Cardiac fibroblast (primary cell): ENCODE measurements at regions not wholly inside any gene's neighbourhood (a gene's known extent, or its start where the extent isn't known, plus 50 kb on each side); places are given as distances from the start of the nearest gene placed in this dataset.

Source experiments
- DNase-seq, 2 donors: peaks; one replicate each; pipeline versions ENCODE4 v3.0.0 to v3.0.0-alpha.2; 2010; ENCODE audit warnings: low read depth in 2 of 2
- H3K4me3 ChIP-seq, 2 donors: replicated peaks in 1 of 2; 1 replicate in 1 of 2; 2 replicates in 1 of 2; pipeline ENCODE4 v1.5.1; 2011; ENCODE audit warnings: low read depth in 2 of 2, low read length in 2 of 2, mild to moderate bottlenecking in 2 of 2, moderate library complexity in 1 of 2
- CTCF ChIP-seq: IDR thresholded peaks from one replicate; pipeline ENCODE4 v1.5.1; 2011; ENCODE audit warnings: low read depth, mild to moderate bottlenecking, low read length, inconsistent platforms

GRCh38 chr5:155915601-155916000 is 411.4 kb upstream of the SGCD start:
- no peak for TF ChIP-seq CTCF
- H3K4me3 ChIP-seq, result no peak overlapping the region
- no peak for DNase-seq

DNA sequence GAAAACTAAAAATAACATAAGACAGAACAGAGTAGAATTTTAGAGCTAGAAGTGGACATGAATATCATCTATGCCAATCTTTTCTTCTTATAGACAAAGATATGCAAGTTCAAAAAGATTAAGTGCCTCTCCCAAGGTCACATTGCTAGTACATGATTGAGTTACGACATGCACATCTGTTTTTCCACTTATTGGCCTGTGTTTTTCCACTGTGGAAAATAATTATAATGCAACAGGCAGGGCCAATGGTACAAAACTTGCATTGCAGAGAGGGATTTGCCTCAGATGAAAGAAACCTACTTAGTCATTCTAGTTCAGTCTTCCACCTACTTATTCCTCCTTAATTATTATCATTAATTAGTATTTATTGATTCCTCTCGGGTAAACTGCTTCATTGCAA is 407.8 kb upstream of the SGCD start:
- H3K4me3 ChIP-seq, result no peak overlapping the region
- no peak for DNase-seq
- TF ChIP-seq CTCF, result no peak

GRCh38 chr5:155919725-155920124 is 407.2 kb upstream of the SGCD start:
- TF ChIP-seq CTCF, result no peak

GRCh38 chr5:155921621-155922020 is 405.3 kb upstream of the SGCD start:
- no peak for DNase-seq
- no peak overlapping the region for H3K4me3 ChIP-seq
- TF ChIP-seq CTCF, result no peak

More at GRCh38 chr5:155919725-155920124, 407.2 kb upstream of the SGCD start:
- H3K4me3 ChIP-seq, result no peak overlapping the region
- DNase-seq, result no peak

- H3K4me3 ChIP-seq, result no peak overlapping the region
- TF ChIP-seq CTCF, result no peak
- DNase-seq, result no peak
Measured at GRCh38 chr5:155923784-155924183, 403.2 kb upstream of the SGCD start.

- no peak for DNase-seq
- no peak for TF ChIP-seq CTCF
- no peak overlapping the region for H3K4me3 ChIP-seq
Measured at GRCh38 chr5:155926031-155926430, 400.9 kb upstream of the SGCD start.

- no peak overlapping the region for H3K4me3 ChIP-seq
- no peak for DNase-seq
- no peak for TF ChIP-seq CTCF
Measured at GRCh38 chr5:155926766-155927165, 400.2 kb upstream of the SGCD start.
